ENCODE measurements at regions not wholly inside any gene's neighbourhood (a gene's known extent, or its start where the extent isn't known, plus 50 kb on each side); places are given as distances from the start of the nearest gene placed in this dataset.

DNA sequence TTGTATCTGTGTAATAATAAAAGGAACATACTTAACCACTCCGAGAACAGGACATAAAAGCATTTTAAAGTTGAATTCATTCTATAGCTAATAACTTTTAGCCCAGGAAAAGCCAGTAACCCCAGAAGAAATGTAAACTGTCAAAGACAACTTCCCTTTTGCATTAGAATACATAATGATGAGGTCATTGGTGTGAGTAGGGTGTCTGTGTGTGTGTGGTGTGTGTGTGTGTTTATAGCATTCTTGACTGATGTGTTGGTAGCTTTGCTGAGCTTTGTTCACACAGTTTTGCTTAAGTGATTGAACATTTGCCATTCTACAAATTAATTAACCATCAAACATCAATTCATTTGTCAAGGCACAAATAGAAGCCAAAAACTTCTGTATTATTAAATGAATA lies 559.6 kb downstream of the ARAP2 start:
- H3K27ac ChIP-seq: no peak overlapping the region
- TF ChIP-seq, protein P1, sequence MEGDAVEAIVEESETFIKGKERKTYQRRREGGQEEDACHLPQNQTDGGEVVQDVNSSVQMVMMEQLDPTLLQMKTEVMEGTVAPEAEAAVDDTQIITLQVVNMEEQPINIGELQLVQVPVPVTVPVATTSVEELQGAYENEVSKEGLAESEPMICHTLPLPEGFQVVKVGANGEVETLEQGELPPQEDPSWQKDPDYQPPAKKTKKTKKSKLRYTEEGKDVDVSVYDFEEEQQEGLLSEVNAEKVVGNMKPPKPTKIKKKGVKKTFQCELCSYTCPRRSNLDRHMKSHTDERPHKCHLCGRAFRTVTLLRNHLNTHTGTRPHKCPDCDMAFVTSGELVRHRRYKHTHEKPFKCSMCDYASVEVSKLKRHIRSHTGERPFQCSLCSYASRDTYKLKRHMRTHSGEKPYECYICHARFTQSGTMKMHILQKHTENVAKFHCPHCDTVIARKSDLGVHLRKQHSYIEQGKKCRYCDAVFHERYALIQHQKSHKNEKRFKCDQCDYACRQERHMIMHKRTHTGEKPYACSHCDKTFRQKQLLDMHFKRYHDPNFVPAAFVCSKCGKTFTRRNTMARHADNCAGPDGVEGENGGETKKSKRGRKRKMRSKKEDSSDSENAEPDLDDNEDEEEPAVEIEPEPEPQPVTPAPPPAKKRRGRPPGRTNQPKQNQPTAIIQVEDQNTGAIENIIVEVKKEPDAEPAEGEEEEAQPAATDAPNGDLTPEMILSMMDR (IDR thresholded peaks at IDR 0.05): no peak
- no peak for TF ChIP-seq ZFX (IDR thresholded peaks at IDR 0.05; ENCODE audit: borderline replicate concordance)

GRCh38 chr4:35689870-35690269 lies 554.4 kb downstream of the ARAP2 start:
- TF ChIP-seq, protein P1 (IDR thresholded peaks at IDR 0.05): no peak
- TF ChIP-seq ZFX (IDR thresholded peaks at IDR 0.05; ENCODE audit: borderline replicate concordance): no peak
- no peak overlapping the region for H3K27ac ChIP-seq

GRCh38 chr4:35690271-35690670 lies 554.0 kb downstream of the ARAP2 start:
- TF ChIP-seq ZFX (IDR thresholded peaks at IDR 0.05; ENCODE audit: borderline replicate concordance): no peak
- TF ChIP-seq, protein P1 (IDR thresholded peaks at IDR 0.05): no peak
- no peak overlapping the region for H3K27ac ChIP-seq

GRCh38 chr4:35695003-35695402 lies 549.3 kb downstream of the ARAP2 start:
- no peak overlapping the region for H3K27ac ChIP-seq
- TF ChIP-seq, protein P1 (IDR thresholded peaks at IDR 0.05): no peak
- no peak for TF ChIP-seq ZFX (IDR thresholded peaks at IDR 0.05; ENCODE audit: borderline replicate concordance)

GRCh38 chr4:35695421-35695820 lies 548.9 kb downstream of the ARAP2 start:
- no peak for TF ChIP-seq ZFX (IDR thresholded peaks at IDR 0.05; ENCODE audit: borderline replicate concordance)
- TF ChIP-seq, protein P1 (IDR thresholded peaks at IDR 0.05): no peak
- no peak overlapping the region for H3K27ac ChIP-seq

- TF ChIP-seq, protein P1 (IDR thresholded peaks at IDR 0.05): no peak
- no peak for TF ChIP-seq ZFX (IDR thresholded peaks at IDR 0.05; ENCODE audit: borderline replicate concordance)
- H3K27ac ChIP-seq: no peak overlapping the region
Measured at GRCh38 chr4:35697210-35697736, 547.0 kb downstream of the ARAP2 start.

DNA sequence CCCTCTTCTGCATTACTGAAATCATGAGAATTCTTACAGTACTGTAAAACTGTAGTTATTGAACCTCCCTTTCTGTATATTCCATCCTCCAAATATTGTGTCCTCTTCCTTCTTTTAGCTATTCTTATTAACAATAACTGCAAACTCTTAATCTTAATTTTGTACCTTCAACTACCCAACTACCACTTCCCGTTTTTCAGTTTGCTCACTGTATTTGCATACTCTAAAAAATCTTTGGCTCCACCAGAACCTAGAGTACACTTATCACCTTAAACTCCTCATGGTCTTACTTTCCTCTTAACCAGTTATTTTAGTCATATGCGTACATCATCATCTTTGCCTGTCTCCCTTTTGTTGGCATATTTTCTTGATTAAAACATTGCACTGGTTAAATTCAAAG lies 543.7 kb downstream of the ARAP2 start:
- H3K27ac ChIP-seq: no peak overlapping the region
- TF ChIP-seq, protein P1 (IDR thresholded peaks at IDR 0.05): no peak
- no peak for TF ChIP-seq ZFX (IDR thresholded peaks at IDR 0.05; ENCODE audit: borderline replicate concordance)

Data from 22Rv1 (cell line).